Esophagus squamous epithelium (tissue), 4 donors: ENCODE measurements at regions not wholly inside any gene's neighbourhood (a gene's known extent, or its start where the extent isn't known, plus 50 kb on each side); places are given as distances from the start of the nearest gene placed in this dataset.

Source experiments
- CTCF ChIP-seq, 6 experiments: fragments of 450-650 bp in 4 of 6; fragments of 200-600 bp in 2 of 6; sonication (generic) in 2 of 6; IDR thresholded peaks; one replicate each; pipeline ENCODE4 v1.5.1; 2016 to 2019; ENCODE audit warnings: antibody characterized with exemption in 6 of 6, mild to moderate bottlenecking in 4 of 6, moderate library complexity in 4 of 6
- POLR2A ChIP-seq, 4 donors: fragments of 450-650 bp; IDR thresholded peaks; one replicate each; pipeline ENCODE4 v1.6.1; 2017; ENCODE audit warnings: antibody characterized with exemption in 4 of 4, mild to moderate bottlenecking in 4 of 4, moderate library complexity in 3 of 4

- TF ChIP-seq CTCF (IDR thresholded peaks at IDR 0.05), result no peak
- TF ChIP-seq POLR2A (IDR thresholded peaks at IDR 0.05), result no peak
Observed at GRCh38 chr5:124212934-124213333, 533.5 kb downstream of the ZNF608 start.
